ENCODE measurements at regions not wholly inside any gene's neighbourhood (a gene's known extent, or its start where the extent isn't known, plus 50 kb on each side); places are given as distances from the start of the nearest gene placed in this dataset.

- no peaks in the 10 kb centered on the region for H3K9me3 ChIP-seq
- TF ChIP-seq CTCF (IDR thresholded peaks at IDR 0.05; ENCODE audit: low read depth, low read length), result no peak
- no peaks in the 10 kb centered on the region for H3K4me1 ChIP-seq
- H3K36me3 ChIP-seq, result no peaks in the 10 kb centered on the region
- DNase-seq, result no peak
- no peaks in the 10 kb centered on the region for H3K27me3 ChIP-seq
- H3K4me3 ChIP-seq (ENCODE audit: low read depth, low read length), result no peak overlapping the region
Measured at GRCh38 chr3:13251166-13251903, 168.8 kb downstream of the NUP210 start.

- DNase-seq, result no peak
- Histone ChIP-seq H3K36me3 (no peaks in the 10 kb centered on the region), H3K9me3 (no peaks in the 10 kb centered on the region), H3K27me3 (no peaks in the 10 kb centered on the region), H3K4me1 (no peaks in the 10 kb centered on the region), H3K4me3 (ENCODE audit: low read depth, low read length) (no peak overlapping the region)
- no peak for TF ChIP-seq CTCF (IDR thresholded peaks at IDR 0.05; ENCODE audit: low read depth, low read length)
Measured at GRCh38 chr3:13249664-13250390, 170.3 kb downstream of the NUP210 start.

- no peaks in the 10 kb centered on the region for H3K9me3 ChIP-seq
- H3K36me3 ChIP-seq, result no peaks in the 10 kb centered on the region
- no peaks in the 10 kb centered on the region for H3K4me1 ChIP-seq
- DNase-seq, result no peak
- H3K4me3 ChIP-seq (ENCODE audit: low read depth, low read length), result no peak overlapping the region
- no peaks in the 10 kb centered on the region for H3K27me3 ChIP-seq
- no peak for TF ChIP-seq CTCF (IDR thresholded peaks at IDR 0.05; ENCODE audit: low read depth, low read length)
Measured at GRCh38 chr3:13248640-13249039, 171.5 kb downstream of the NUP210 start.

- no peaks in the 10 kb centered on the region for H3K9me3 ChIP-seq
- no peaks in the 10 kb centered on the region for H3K4me1 ChIP-seq
- TF ChIP-seq CTCF (IDR thresholded peaks at IDR 0.05; ENCODE audit: low read depth, low read length), result no peak
Measured at GRCh38 chr3:13245615-13245978, 172.4 kb upstream of the IQSEC1 start.

GRCh38 chr3:13243586-13243985 lies 170.4 kb upstream of the IQSEC1 start:
- Histone ChIP-seq H3K36me3 (no peaks in the 10 kb centered on the region), H3K4me1 (no peaks in the 10 kb centered on the region), H3K9me3 (no peaks in the 10 kb centered on the region), H3K4me3 (ENCODE audit: low read depth, low read length) (no peak overlapping the region), H3K27me3 (no peaks in the 10 kb centered on the region)
- no peak for TF ChIP-seq CTCF (IDR thresholded peaks at IDR 0.05; ENCODE audit: low read depth, low read length)
- no peak for DNase-seq

More at GRCh38 chr3:13245615-13245978, 172.4 kb upstream of the IQSEC1 start:
- Histone ChIP-seq H3K27me3 (no peaks in the 10 kb centered on the region), H3K4me3 (ENCODE audit: low read depth, low read length) (no peak overlapping the region), H3K36me3 (no peaks in the 10 kb centered on the region)
- DNase-seq, result no peak

GRCh38 chr3:13242364-13242737 lies 169.1 kb upstream of the IQSEC1 start:
- Histone ChIP-seq H3K9me3 (no peaks in the 10 kb centered on the region), H3K27me3 (no peaks in the 10 kb centered on the region), H3K36me3 (no peaks in the 10 kb centered on the region), H3K4me3 (ENCODE audit: low read depth, low read length) (no peak overlapping the region), H3K4me1 (no peaks in the 10 kb centered on the region)
- DNase-seq, result no peak
- no peak for TF ChIP-seq CTCF (IDR thresholded peaks at IDR 0.05; ENCODE audit: low read depth, low read length)
